BJ (cell line): ENCODE measurements at regions not wholly inside any gene's neighbourhood (a gene's known extent, or its start where the extent isn't known, plus 50 kb on each side); places are given as distances from the start of the nearest gene placed in this dataset.

ENCODE experiments used
- CTCF ChIA-PET: fragments of 350-600 bp; formaldehyde crosslinking; extraction: SDS; loops from one replicate; lab custom pipeline; 2021; ENCODE audit warnings: antibody characterized with exemption, inconsistent platforms; lab: Yijun Ruan, JAX
- POLR2A ChIA-PET: fragments of 300-600 bp; sonication (Branson Sonifier 250); formaldehyde crosslinking; extraction: SDS; loops from one replicate; lab custom pipeline; 2021; ENCODE audit warnings: antibody characterized with exemption; lab: Charles Lee
- DNase-seq: peaks from one replicate; pipeline ENCODE4 v3.0.0-alpha.2; 2011; ENCODE audit warnings: low read depth
- H3K27me3 ChIP-seq: 2 replicates; pipeline ENCODE4 v1.6.0; 2011; ENCODE audit warnings: low read length; ENCODE audit not compliant: control insufficient read depth, insufficient read depth
- H3K36me3 ChIP-seq: 2 replicates; pipeline ENCODE4 v1.5.1; 2011; ENCODE audit warnings: low read length; ENCODE audit not compliant: control insufficient read depth, insufficient read depth
- H3K4me3 ChIP-seq: 2 replicates; pipeline ENCODE4 v1.5.1; 2011; ENCODE audit warnings: low read depth, mild to moderate bottlenecking, control low read depth, low read length
- CTCF ChIP-seq: IDR thresholded peaks from 2 replicates; pipeline ENCODE4 v1.5.1; 2011; ENCODE audit warnings: low read depth, mild to moderate bottlenecking, control low read depth, inconsistent platforms, low read length, moderate library complexity; ENCODE audit not compliant: insufficient read depth

GRCh38 chr13:54875111-54875510 is 1846.5 kb downstream of the OLFM4 start:
- H3K4me3 ChIP-seq: no peak overlapping the region
- no peaks in the 10 kb centered on the region for H3K27me3 ChIP-seq
- no peaks in the 10 kb centered on the region for H3K36me3 ChIP-seq
- no peak for TF ChIP-seq CTCF
- ChIA-PET POLR2A (no interaction called here), CTCF (no interaction called here)
- DNase-seq: no peak

- ChIA-PET POLR2A (no interaction called here), CTCF (interaction anchor here (0.7 kb wide), 1 partner anchor 9 kb away, joined by 6 read pairs; no protein-coding TSS in a partner anchor)
- H3K27me3 ChIP-seq: no peaks in the 10 kb centered on the region
- H3K36me3 ChIP-seq: no peaks in the 10 kb centered on the region
- H3K4me3 ChIP-seq: no peak overlapping the region
- DNase-seq: no peak
- TF ChIP-seq CTCF: no peak
Measured at GRCh38 chr13:54879036-54879435, 1850.4 kb downstream of the OLFM4 start.

GRCh38 chr13:54884682-54885081 is 1856.1 kb downstream of the OLFM4 start:
- ChIA-PET CTCF (no interaction called here), POLR2A (no interaction called here)
- Histone ChIP-seq H3K4me3 (no peak overlapping the region), H3K36me3 (no peaks in the 10 kb centered on the region), H3K27me3 (no peaks in the 10 kb centered on the region)
- no peak for TF ChIP-seq CTCF
- no peak for DNase-seq

GRCh38 chr13:54890976-54891375 is 1862.4 kb downstream of the OLFM4 start:
- DNase-seq: no peak
- ChIA-PET POLR2A (no interaction called here), CTCF (no interaction called here)
- Histone ChIP-seq H3K27me3 (no peaks in the 10 kb centered on the region), H3K4me3 (no peak overlapping the region), H3K36me3 (no peaks in the 10 kb centered on the region)
- TF ChIP-seq CTCF: no peak

GRCh38 chr13:54901316-54901715 is 1872.7 kb downstream of the OLFM4 start:
- DNase-seq: no peak
- CTCF ChIA-PET: no interaction called here
- Histone ChIP-seq H3K27me3 (no peaks in the 10 kb centered on the region), H3K36me3 (no peaks in the 10 kb centered on the region), H3K4me3 (no peak overlapping the region)
- POLR2A ChIA-PET: no interaction called here
- no peak for TF ChIP-seq CTCF
